SK-N-MC (cell line): ENCODE measurements at regions not wholly inside any gene's neighbourhood (a gene's known extent, or its start where the extent isn't known, plus 50 kb on each side); places are given as distances from the start of the nearest gene placed in this dataset.

Experiments
- EZH2 ChIP-seq: fragments of 200-600 bp; sonication (generic); IDR thresholded peaks from one replicate; pipeline ENCODE4 v1.6.1; 2017; ENCODE audit warnings: antibody characterized with exemption
- POLR2AphosphoS5 ChIP-seq: IDR thresholded peaks from 2 replicates; pipeline ENCODE4 v1.6.1; 2012; ENCODE audit warnings: mild to moderate bottlenecking, low read depth, low read length, borderline replicate concordance

DNA sequence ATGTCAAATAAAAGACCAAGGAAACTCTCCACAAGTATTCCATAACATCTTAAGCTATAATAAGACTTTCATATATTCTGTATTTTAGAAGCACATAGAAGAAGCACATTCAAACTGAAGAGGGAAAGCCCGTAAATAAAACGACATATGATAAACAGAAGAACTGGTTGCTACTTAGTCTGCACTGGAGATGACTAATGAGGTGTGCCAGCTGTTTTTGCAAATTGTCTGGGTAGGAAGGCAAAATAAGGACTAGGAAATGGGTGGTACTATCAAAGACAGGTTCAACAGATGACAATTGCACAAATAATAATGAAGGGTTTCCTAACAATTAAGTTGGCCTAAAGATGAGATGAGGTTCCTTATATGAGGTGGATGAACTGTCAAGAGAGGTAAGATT is 593.2 kb upstream of the CCDC179 start:
- TF ChIP-seq POLR2AphosphoS5: no peak
- TF ChIP-seq EZH2: no peak
